HL-60 (cell line): ENCODE measurements at regions not wholly inside any gene's neighbourhood (a gene's known extent, or its start where the extent isn't known, plus 50 kb on each side); places are given as distances from the start of the nearest gene placed in this dataset.

Experiments
- DNase-seq, 2 experiments: peaks; one replicate each; pipeline ENCODE4 v3.0.0-alpha.2; 2010 to 2020; ENCODE audit warnings: low read depth in 1 of 2, low spot score in 1 of 2
- H3K27ac ChIP-seq: fragments of 250-450 bp; sonication (Bioruptor Pico); replicated peaks from 2 replicates; pipeline ENCODE4 v1.5.1; 2020; ENCODE audit warnings: mild to moderate bottlenecking, moderate library complexity
- H3K27me3 ChIP-seq: fragments of 250-450 bp; sonication (Bioruptor Pico); 2 replicates; pipeline ENCODE4 v1.5.1; 2021; ENCODE audit warnings: mild to moderate bottlenecking, moderate library complexity; ENCODE audit not compliant: insufficient read depth, poor library complexity, severe bottlenecking
- H3K4me3 ChIP-seq: replicated peaks from 2 replicates; pipeline ENCODE4 v1.5.1; 2011; ENCODE audit warnings: mild to moderate bottlenecking, control low read depth, low read length; ENCODE audit not compliant: insufficient read depth
- CTCF ChIP-seq: IDR thresholded peaks from one replicate; pipeline ENCODE4 v1.5.1; 2011; ENCODE audit warnings: low read length, control low read depth, inconsistent platforms; ENCODE audit not compliant: insufficient read depth
- GABPA ChIP-seq: IDR thresholded peaks from 2 replicates; pipeline ENCODE4 v1.6.1; 2012; ENCODE audit warnings: low read depth
- POLR2AphosphoS5 ChIP-seq: IDR thresholded peaks from 2 replicates; pipeline ENCODE4 v1.6.1; 2012; ENCODE audit warnings: low read depth
- SPI1 ChIP-seq: IDR thresholded peaks from 2 replicates; pipeline ENCODE4 v1.6.1; 2012; ENCODE audit warnings: low read depth, mild to moderate bottlenecking, borderline replicate concordance
- TF ChIP-seq, protein P1 (sequence below): IDR thresholded peaks from 2 replicates; pipeline ENCODE4 v1.6.1; 2012; ENCODE audit warnings: low read depth; ENCODE audit not compliant: insufficient replicate concordance

- H3K4me3 ChIP-seq = no peak overlapping the region
Observed at GRCh38 chr5:125440905-125441304, 694.5 kb upstream of the ZNF608 start.

GRCh38 chr5:125446986-125447385 lies 700.5 kb upstream of the ZNF608 start:
- DNase-seq = no peak
- no peak overlapping the region for H3K27ac ChIP-seq

More at GRCh38 chr5:125440905-125441304, 694.5 kb upstream of the ZNF608 start:
- H3K27me3 ChIP-seq = no peaks in the 10 kb centered on the region
- no peak overlapping the region for H3K27ac ChIP-seq
- TF ChIP-seq POLR2AphosphoS5 (no peak), CTCF (no peak), GABPA (no peak), SPI1 (no peak)
- TF ChIP-seq, protein P1, sequence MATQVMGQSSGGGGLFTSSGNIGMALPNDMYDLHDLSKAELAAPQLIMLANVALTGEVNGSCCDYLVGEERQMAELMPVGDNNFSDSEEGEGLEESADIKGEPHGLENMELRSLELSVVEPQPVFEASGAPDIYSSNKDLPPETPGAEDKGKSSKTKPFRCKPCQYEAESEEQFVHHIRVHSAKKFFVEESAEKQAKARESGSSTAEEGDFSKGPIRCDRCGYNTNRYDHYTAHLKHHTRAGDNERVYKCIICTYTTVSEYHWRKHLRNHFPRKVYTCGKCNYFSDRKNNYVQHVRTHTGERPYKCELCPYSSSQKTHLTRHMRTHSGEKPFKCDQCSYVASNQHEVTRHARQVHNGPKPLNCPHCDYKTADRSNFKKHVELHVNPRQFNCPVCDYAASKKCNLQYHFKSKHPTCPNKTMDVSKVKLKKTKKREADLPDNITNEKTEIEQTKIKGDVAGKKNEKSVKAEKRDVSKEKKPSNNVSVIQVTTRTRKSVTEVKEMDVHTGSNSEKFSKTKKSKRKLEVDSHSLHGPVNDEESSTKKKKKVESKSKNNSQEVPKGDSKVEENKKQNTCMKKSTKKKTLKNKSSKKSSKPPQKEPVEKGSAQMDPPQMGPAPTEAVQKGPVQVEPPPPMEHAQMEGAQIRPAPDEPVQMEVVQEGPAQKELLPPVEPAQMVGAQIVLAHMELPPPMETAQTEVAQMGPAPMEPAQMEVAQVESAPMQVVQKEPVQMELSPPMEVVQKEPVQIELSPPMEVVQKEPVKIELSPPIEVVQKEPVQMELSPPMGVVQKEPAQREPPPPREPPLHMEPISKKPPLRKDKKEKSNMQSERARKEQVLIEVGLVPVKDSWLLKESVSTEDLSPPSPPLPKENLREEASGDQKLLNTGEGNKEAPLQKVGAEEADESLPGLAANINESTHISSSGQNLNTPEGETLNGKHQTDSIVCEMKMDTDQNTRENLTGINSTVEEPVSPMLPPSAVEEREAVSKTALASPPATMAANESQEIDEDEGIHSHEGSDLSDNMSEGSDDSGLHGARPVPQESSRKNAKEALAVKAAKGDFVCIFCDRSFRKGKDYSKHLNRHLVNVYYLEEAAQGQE = no peak
- no peak for DNase-seq

DNA sequence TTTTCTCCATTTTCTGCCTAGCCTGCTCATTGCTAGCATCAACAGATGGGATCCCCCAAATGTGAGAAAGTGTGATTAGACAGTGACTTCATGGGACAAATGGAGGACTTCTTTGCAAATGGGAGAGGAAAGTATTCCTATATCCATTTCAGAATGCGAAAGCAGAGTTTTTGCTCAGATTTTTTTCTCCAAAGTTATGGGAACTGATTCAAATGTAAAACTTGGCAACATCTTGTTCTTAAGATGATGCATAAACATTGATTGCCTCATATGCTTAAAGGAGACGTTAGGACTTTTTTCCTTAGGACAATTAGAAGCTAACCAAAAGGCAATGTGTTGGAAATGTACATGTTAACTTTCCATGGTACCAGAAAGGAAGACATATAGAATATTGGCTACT lies 704.3 kb upstream of the ZNF608 start:
- DNase-seq = no peak
- no peak overlapping the region for H3K4me3 ChIP-seq
- H3K27me3 ChIP-seq = no peaks in the 10 kb centered on the region
- no peak overlapping the region for H3K27ac ChIP-seq
- TF ChIP-seq POLR2AphosphoS5 = no peak

More at GRCh38 chr5:125446986-125447385, 700.5 kb upstream of the ZNF608 start:
- Histone ChIP-seq H3K27me3 (no peaks in the 10 kb centered on the region), H3K4me3 (no peak overlapping the region)
- TF ChIP-seq POLR2AphosphoS5 (no peak), GABPA (no peak), SPI1 (no peak), CTCF (no peak)
- TF ChIP-seq, protein P1 = no peak

- no peak for DNase-seq
- Histone ChIP-seq H3K4me3 (no peak overlapping the region), H3K27me3 (no peaks in the 10 kb centered on the region), H3K27ac (no peak overlapping the region)
- TF ChIP-seq GABPA (no peak), CTCF (no peak), POLR2AphosphoS5 (no peak)
Observed at GRCh38 chr5:125451622-125452021, 705.2 kb upstream of the ZNF608 start.
